ENCODE measurements at regions not wholly inside any gene's neighbourhood (a gene's known extent, or its start where the extent isn't known, plus 50 kb on each side); places are given as distances from the start of the nearest gene placed in this dataset.

- Mint-ChIP-seq H3K27me3 (no peaks in the 10 kb centered on the region), H3K36me3 (ENCODE audit: low read depth) (no peaks in the 10 kb centered on the region), H3K4me1 (ENCODE audit: low read depth) (no peaks in the 10 kb centered on the region), H3K9me3 (no peaks in the 10 kb centered on the region), H3K27ac (no peak overlapping the region), H3K4me3 (no peak overlapping the region)
- Histone ChIP-seq H3K9me3 (ENCODE audit: control insufficient read depth in 1 of 2, insufficient read depth in 1 of 2, low read length in 2 of 2) (peaks cover 0 to 4% of the 10 kb centered on the region in 2 experiments), H3K4me1 (ENCODE audit: insufficient read depth, low read length) (no peaks in the 10 kb centered on the region), H3K4me3 (ENCODE audit: low read length) (no peak overlapping the region), H3K27ac (ENCODE audit: low read depth in 1 of 2, low read length in 2 of 2) (no peak overlapping the region), H3K36me3 (ENCODE audit: insufficient read depth, low read length) (no peaks in the 10 kb centered on the region), H3K27me3 (ENCODE audit: control insufficient read depth in 1 of 2, insufficient read depth in 2 of 2, low read length in 2 of 2) (no peaks in the 10 kb centered on the region)
- intact Hi-C loops (cut with DNase I, micrococcal nuclease): no loop called here
- ATAC-seq (ENCODE audit: poor library complexity) (no peak), DNase-seq (no peak)
- no peak for TF ChIP-seq CTCF (IDR thresholded peaks at IDR 0.05)
- ChIA-PET CTCF (no interaction called here), POLR2A (no interaction called here)
Observed at GRCh38 chr11:82004537-82005213, 729.0 kb downstream of the FAM181B start.

- H3K36me3 ChIP-seq (ENCODE audit: insufficient read depth, low read length): no peaks in the 10 kb centered on the region
- H3K27me3 Mint-ChIP-seq: no peaks in the 10 kb centered on the region
- H3K9me3 Mint-ChIP-seq: no peaks in the 10 kb centered on the region
- ATAC-seq (ENCODE audit: poor library complexity) (no peak), DNase-seq (no peak)
- H3K27me3 ChIP-seq (ENCODE audit: control insufficient read depth in 1 of 2, insufficient read depth in 2 of 2, low read length in 2 of 2): no peaks in the 10 kb centered on the region
- TF ChIP-seq CTCF (IDR thresholded peaks at IDR 0.05): no peak
- intact Hi-C loops (cut with DNase I, micrococcal nuclease): no loop called here
- no peaks in the 10 kb centered on the region for H3K36me3 Mint-ChIP-seq (ENCODE audit: low read depth)
- POLR2A ChIA-PET: no interaction called here
- H3K9me3 ChIP-seq (ENCODE audit: control insufficient read depth in 1 of 2, insufficient read depth in 1 of 2, low read length in 2 of 2): peaks cover 0 to 4% of the 10 kb centered on the region in 2 experiments
- no peak overlapping the region for H3K4me3 Mint-ChIP-seq
- CTCF ChIA-PET: no interaction called here
- no peak overlapping the region for H3K27ac ChIP-seq (ENCODE audit: low read depth in 1 of 2, low read length in 2 of 2)
- no peaks in the 10 kb centered on the region for H3K4me1 ChIP-seq (ENCODE audit: insufficient read depth, low read length)
- no peak overlapping the region for H3K4me3 ChIP-seq (ENCODE audit: low read length)
- no peak overlapping the region for H3K27ac Mint-ChIP-seq
- no peaks in the 10 kb centered on the region for H3K4me1 Mint-ChIP-seq (ENCODE audit: low read depth)
Observed at GRCh38 chr11:82003671-82004515, 729.8 kb downstream of the FAM181B start.

GRCh38 chr11:82003024-82003423 lies 730.6 kb downstream of the FAM181B start:
- TF ChIP-seq CTCF (IDR thresholded peaks at IDR 0.05): no peak
- H3K27me3 Mint-ChIP-seq: no peaks in the 10 kb centered on the region
- no peaks in the 10 kb centered on the region for H3K4me1 Mint-ChIP-seq (ENCODE audit: low read depth)
- no peak for DNase-seq
- H3K36me3 Mint-ChIP-seq (ENCODE audit: low read depth): no peaks in the 10 kb centered on the region
- no peak overlapping the region for H3K27ac Mint-ChIP-seq
- ChIA-PET POLR2A (no interaction called here), CTCF (no interaction called here)
- no peak for ATAC-seq (ENCODE audit: poor library complexity)
- H3K27ac ChIP-seq (ENCODE audit: low read depth in 1 of 2, low read length in 2 of 2): no peak overlapping the region
- H3K4me1 ChIP-seq (ENCODE audit: insufficient read depth, low read length): no peaks in the 10 kb centered on the region
- H3K9me3 ChIP-seq (ENCODE audit: control insufficient read depth in 1 of 2, insufficient read depth in 1 of 2, low read length in 2 of 2): peaks cover 0 to 4% of the 10 kb centered on the region in 2 experiments
- H3K36me3 ChIP-seq (ENCODE audit: insufficient read depth, low read length): no peaks in the 10 kb centered on the region
- H3K9me3 Mint-ChIP-seq: no peaks in the 10 kb centered on the region
- H3K4me3 Mint-ChIP-seq: no peak overlapping the region
- intact Hi-C loops (cut with DNase I, micrococcal nuclease): no loop called here
- H3K4me3 ChIP-seq (ENCODE audit: low read length): no peak overlapping the region
- no peaks in the 10 kb centered on the region for H3K27me3 ChIP-seq (ENCODE audit: control insufficient read depth in 1 of 2, insufficient read depth in 2 of 2, low read length in 2 of 2)

Data from CD4-positive, alpha-beta T cell (primary cell).